ENCODE measurements at regions not wholly inside any gene's neighbourhood (a gene's known extent, or its start where the extent isn't known, plus 50 kb on each side); places are given as distances from the start of the nearest gene placed in this dataset.
"Not testable (repeated sequence)": the region's sequence is repeated elsewhere in the genome, so short reads cannot be mapped to it uniquely, and the experiment has no call there.

DNA sequence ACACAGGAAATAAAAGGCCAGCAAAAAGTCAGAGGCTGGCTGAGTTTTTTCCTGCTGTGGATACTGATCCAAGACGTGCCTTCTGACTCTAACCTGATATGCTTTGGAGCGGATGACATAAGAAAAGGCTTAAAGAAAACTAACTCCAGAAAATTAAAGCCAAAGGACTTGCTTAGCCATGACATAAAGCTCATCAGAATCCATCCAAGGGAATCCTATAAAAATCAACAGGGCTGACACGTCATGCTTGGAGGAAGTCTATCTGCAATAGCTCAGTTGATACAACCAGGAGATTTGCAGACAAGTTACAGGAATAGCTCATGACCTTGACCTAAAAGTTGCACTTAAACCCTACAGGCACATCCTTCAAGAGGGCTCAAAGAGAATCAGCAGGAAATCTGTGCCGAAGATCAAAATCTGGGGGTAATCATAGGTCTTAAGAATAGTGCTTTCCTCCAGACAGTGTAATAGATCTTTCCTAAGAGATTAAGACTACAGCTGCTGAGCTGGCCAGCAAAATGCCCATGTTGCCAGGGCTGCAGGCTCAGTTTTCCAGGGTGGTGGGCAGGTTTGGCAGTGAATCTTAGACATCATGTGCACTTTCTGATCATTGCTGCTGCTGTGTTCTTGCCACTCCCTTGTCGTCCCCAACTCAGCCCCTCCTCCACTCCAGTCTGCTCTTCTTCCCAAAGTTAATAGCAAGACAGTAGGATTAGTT lies 111.5 kb upstream of the SVIL start:
- DNase-seq: no peak

DNA sequence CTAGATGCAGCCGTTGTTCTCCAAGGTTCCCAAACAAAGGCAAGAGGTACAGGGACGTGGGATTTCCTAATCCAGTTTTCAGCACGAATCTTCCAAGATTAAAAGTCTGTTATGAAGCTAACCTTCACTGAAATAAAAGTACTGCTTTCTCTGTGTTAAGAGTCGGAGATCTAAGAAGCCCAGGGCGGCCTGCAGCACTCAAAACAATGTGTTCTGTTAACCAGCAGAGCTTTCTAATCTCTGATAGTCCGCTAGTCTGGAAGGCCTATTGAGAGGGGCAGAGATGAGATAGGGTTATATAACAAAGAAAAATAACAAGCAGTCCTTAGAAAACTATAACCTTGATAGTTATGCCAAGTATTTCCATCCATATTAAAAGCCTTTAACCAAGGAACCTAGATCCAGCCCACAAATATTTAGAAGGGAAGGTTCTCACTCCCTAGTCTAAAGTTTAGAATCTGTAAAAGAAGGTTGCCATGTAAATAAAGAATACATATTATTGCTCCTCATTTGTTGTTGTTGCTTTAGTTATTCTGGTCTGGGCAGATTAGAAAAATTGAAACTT lies 106.3 kb upstream of the SVIL start:
- DNase-seq: no peak

DNA sequence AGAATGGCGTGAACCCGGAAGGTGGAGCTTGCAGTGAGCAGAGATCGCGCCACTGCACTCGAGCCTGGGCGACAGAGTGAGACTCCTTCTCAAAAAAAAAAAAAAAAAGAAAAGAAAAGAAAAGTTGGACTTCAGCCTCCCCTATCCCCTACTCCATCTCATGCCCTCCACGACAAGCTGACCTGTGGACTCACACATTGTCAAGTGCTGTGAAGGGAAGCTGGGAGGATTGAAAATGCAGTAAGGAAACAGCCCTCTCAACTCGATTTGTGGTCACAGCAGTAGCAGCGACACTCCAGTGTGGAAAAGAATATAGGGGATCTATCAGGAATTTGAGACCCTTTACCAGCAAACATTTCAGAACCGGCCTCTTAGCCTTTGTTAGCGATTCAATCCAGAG lies 103.6 kb upstream of the SVIL start:
- DNase-seq: no peak

DNA sequence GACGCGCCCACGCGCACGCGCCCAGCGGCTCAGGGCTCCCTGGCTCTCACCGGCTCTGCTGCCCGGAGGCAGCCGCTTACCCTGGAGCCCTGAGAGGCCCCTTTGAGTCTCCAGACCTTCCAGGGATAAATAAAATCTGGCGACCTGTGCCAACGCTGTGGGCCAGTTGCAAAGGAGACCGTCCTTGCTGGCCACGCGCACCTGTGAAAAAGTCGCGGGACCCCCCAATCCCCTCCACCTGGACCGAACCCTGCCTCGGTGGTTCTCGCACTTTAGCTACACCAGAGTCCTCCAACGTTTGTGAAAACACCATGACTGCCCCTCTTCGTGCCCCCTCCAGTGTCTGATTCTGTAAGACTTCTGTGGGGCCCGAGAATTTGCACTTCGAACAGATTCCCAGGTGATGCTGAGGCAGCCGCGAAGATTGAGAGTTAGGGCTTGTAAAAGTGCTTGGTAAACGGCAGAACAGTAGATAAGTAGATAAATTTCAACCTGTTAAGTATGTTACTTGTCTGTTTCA lies 102.4 kb upstream of the SVIL start:
- peak; percentile 12 to 22 for DNase-seq

DNA sequence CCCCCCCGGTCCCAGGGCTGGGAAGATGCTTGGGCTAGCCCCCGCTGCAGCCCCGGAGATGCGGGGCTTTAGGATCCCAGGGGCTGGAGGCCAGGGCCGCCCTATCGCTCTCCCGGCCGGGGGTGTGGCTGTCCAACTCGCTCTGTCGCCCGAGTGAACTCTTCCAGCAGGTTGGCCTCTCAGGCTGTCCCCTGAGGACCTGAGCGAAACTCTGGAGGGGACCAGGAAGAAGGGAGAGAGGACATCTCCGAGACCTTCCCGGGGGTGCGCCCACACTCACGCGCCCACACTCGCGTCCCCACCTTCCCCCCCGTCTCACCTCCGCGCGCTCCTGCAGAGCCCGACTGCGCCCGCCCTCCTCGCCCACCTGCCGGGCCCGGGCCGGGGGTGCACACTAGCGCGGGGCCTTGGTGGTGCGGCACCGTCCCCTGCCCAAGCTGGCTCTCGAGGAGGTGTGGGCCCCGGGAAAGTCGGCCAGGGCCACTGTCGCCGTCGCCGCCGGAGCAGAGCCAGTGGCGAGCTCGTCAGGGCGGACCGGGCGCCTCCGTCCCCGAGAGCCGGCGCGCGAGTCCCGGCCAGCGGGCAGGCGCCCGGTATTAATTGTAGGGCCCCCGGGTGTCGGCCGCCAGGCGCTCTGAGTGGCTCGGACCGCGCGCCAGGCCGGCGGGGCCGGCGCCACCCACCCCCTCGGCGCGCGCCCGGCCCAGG lies 101.7 kb upstream of the SVIL start:
- DNase-seq: peak; percentile 28 to 37

DNA sequence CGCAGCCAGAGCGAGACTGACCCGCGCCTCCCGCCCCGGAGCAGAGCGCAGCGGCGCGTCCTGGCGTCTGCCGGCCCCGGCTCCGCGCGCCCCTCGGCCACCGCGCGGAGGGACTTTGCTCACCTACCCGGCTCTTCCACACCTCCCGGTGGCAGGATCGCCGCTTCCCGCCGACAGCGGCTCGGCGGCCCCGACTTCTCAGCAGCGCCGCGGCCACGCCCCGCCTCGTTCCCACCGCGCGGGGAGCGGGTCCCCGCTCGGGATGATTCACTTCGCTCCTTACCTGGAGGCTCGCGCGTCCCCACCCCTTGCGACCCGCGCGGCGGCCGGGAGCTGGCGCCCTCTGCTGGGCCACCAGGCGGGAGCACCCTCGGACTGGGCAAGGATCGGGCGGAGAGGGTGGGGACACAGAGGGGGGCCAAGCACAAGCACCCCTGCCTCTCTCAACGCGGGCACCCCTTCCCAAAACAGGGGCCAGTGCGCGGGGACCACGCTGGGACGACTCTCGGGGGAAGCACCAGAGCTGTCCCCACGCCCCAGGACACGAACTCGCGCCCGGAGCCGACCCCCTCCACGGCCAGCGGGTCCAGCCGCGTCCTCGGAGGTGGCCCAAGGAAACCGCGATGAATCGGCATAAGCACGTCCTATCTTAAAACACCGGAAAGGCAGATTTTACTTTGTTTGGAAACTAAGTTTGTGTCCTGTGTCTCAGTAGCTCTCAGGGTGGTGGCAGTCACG lies 101.0 kb upstream of the SVIL start:
- DNase-seq: peak; percentile 84 to 86

DNA sequence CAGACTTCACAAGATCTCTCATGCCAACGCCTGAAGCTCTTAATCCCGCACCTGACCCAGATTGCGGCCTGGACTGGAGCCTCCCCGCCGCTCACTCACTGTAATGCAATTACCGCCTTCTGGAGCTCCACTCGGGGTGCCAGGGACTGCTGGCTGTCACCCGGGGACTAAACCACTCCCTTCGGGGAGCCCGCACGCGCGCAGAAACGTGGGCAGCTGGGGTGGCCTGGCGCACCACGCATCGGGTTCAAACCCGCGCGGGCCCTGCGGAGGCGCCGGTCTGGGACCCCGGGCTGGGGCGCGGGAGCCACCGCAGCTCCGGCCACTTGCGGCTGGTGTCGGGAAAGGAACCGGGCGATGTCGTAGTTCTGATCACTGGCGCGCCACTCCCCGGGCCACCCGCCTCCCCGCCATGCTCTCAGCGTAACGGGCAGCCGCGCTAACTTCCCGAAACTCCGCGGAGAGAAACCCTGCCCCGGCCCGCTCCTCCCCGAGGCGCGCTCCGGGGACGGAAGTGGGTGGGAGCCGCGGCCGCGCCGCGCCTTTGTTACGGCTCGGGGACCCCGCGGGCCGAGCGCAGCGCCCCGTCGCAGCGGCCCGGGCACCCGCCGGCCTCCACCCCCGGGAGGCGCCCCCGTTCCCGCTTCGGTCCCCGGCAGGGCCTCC lies 100.3 kb upstream of the SVIL start:
- peak; percentile 55 to 57 for DNase-seq

DNA sequence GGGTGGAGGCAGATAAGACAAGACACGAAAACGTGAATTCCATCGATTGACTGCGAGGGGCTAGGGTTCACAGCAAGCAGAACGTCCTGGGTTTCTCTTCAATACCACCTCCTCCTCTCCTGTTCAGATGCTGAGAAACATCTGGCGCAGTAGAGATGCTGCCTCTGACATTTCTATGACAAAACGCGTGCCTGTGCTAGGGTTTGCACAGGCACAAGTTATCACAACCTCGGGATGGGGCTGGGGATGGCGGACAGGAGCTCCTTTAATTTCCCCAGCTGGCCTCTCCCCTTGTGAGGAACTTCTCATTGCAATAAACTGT lies 99.8 kb upstream of the SVIL start:
- peak; percentile 2 to 5 for DNase-seq

DNA sequence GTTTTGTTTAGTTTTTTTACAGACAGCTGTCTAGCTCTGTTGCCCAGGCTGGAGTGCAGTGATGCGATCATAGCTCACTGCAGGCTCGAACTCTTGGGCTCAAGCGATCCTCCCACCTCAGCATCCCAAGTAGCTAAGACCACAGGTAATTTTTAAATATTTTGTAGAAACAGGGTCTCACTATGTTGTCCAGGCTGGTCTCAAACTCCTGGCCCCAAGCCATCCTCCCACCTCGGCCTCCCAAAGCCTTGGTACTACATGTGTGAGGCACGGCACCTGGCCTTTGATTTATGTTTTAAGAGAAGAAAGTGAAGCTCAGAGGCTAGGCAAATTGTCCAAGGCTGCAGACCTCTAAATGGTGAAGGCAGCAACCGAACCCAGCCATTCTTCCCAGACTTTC lies 98.6 kb upstream of the SVIL start:
- no peak for DNase-seq

DNA sequence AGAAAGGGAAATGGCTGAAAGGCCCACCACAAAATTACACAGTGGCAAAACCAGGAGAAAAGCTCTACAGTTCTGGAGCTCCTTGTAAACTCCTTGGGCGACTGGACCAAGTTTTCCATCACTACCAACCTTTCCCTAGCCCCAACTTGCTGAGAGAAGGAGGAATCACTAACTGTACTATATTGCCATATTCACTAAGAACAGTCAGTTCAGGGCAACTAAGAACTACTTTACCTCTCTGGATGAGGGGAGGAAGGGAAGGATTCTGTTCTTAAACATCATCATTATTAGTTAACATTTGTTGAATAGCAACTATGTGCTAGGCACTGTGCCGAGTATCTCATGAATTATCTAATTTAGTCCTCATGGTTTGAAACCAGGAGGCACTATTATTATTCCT lies 98.1 kb upstream of the SVIL start:
- DNase-seq: no peak

DNA sequence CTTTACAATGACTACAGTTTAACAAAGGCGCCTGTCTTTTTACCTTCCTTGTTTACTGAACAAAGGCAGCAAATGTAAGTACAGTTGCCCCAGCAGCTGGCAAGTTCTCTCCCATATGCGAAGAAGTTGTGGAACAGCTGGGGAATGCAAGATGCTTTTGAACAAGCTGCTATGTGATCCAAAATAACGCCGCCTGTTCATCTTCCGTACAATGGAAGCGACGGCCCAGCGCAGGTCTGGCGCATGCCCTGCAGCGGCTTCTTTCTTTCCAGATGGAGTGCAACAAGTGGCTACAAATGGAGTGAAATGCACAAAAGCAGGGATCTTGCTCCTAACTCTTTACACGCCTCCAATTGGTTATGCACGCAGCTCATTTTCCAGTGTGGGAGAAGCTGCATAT lies 97.0 kb upstream of the SVIL start:
- DNase-seq: no peak

DNA sequence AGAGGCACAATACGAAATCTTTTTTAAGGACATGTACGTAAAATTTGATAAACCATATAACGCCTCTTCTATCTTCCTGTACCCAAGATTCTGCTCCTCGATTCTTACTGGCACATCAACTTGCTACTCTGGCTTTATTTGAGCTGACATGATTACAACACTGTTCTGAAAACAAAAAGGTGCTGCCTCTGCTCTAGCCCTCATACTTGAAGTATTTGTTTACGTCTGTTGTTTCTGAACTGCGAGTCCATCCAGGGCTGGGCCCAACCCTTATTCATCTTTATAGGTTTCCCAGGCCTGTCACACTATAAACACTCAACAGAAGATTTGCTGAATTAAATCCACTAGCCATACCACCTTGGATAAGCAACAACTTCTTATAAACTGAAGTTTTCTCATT lies 96.2 kb upstream of the SVIL start:
- DNase-seq: no peak

DNA sequence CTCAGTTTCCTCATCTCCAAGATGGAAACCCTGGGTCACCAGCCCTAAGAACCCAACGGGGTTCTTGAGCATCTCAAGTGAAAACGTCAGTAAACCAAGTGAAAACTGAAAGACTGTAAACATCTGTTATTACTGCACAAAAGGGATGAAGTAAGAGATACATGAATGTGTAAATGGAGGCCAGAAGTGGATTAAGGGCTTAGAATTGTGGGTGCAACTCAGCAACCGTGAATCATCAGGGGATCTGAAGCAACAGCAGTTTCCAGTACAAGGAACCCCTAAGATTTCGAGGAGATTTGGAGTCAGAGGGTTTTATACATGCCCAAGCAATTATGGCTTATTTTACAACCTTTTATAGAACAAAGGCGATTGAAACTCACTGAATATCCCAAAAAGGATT lies 95.7 kb upstream of the SVIL start:
- no peak for DNase-seq

DNA sequence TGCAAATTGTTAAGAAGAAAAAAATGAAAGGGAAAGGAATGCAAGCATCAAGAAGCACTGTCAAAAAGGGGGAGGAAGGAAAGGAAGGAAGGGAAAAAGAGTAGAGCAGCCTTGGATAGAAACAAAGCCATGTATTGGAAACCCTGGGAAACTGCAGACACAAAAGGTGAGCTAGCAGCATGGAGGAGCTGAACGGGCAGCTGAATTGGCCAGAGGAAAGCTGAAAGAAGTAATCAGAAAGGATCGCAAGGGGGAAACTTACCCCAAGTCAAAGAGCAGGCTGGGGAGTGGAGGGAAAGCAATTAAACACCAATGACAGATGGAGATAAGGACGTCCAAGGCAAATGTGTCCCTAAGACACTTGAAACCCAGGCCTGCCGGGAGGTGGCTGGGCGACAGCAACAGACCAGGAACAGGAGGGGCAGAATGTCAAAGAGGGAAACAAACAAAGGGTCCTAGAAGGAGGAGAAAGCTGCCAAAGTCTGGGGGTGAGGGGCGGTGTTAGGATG lies 93.8 kb upstream of the SVIL start:
- DNase-seq: no peak

DNA sequence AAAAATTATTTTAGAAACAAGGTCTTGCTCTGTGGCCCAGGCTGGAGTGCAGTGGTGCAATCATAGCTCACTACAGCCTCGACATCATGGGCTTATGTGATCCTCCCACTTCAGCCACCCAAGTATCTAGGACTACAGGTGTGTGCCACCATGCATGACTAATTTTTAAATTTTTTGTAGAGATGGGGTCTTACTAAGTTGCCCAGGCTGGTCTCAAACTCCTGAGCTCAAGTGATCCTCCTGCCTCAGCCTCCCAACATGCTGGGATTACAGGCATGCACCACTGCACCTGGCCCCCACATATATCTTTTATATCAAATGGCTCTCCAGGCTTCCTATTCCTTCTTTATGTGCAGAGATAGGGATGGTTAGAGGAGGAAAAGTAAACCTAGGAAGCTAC lies 91.2 kb upstream of the SVIL start:
- not testable (repeated sequence) for DNase-seq

DNA sequence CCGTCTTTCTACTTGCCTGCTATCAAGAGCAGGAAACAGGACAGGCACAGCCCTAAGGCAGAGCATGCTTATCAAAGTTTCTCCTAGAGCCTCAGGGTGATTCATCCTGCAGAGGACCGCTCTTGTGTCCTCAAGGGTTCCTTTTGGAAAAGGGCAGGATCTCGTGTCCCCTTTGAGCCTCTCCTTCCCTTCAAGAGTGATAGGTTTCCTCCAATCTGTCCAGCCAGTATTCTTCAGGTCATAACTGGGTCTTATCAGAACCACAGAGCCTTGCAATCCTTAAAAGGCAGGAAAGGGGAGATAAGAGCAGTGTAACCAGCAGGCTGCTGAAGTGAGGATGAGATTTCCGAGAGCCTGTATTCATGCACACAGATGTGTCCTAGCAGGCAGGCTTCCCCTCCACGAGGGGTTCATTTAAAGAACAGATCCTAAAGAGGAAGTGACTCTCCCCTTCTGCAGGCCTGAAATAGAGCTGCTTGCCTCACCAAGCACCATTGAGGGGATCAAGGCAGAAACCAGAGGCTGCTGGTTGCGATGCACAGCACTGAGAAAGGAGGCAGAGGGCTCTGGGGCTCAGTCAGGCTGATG lies 90.5 kb upstream of the SVIL start:
- no peak for DNase-seq

DNA sequence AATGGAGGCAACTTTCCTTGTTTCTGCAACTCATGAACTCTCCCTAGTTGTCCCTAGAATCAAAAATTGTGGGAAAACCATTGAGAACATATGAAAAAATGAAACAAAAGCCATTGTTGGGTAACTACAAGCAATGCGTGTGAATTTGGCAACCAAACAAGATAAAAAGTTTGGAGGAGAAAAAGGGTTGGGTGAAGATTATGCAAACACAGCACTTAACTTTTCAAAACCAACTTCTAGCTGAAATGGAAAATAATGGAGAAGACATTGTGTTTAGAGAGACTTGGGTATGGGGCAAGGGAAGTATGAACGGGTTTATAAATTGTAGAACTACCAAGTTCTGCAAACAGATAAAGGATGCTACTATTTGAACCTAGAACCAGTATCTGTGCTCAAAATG lies 89.0 kb upstream of the SVIL start:
- DNase-seq: no peak

DNA sequence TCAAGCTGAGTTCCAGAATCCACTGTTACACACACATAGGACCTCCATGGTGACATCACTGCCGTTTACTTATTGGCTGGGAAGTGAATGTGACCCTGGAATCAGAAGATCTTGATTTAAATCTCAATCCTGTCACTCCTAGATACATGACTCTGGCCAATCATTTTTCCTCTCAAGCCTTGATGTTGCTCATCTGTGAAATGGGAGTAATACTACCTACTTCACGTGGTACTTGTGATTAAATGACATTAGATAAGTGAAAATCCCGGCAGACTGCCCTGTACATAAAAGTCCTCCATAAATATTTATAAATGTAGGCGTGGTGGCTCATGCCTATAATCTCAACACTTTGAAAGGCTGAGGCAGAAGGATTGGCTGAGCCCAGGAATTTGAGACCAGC lies 88.0 kb upstream of the SVIL start:
- DNase-seq: no peak

DNA sequence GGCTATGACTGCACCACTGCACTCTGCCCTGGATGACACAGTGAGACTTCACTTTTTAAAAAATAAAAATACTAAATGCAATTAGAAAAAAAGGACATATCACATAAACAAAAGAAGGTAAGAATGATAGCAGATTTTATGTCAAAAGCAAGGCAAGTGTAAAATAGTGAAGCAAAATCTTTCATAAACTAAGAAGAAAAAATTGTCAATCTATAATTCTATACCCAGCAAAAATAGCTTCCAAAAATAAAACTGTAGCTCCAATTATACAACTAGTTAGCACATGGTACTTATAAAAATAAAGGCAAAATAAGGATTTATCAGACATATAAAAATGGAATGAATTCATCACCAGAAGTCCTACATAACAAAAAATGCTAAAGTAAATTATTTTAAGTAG lies 85.4 kb upstream of the SVIL start:
- DNase-seq: no peak

DNA sequence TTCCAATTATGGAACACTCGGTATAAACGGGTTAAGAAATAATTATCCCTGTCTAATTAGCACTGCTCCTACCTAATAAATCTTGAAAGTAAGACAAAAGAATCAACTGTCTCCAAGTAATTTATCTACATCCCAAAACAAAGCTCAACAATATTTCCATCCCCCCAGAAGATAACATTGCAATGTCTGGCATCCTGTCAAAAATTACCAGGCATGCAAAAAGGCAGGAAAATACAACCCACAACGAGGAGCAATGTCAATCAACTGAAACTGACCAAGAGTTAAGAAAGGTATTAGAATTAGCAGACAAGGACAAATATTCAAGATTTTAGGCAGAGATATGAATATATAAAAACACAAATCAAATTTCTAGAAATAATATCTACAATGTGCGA lies 84.5 kb upstream of the SVIL start:
- DNase-seq: no peak

DNA sequence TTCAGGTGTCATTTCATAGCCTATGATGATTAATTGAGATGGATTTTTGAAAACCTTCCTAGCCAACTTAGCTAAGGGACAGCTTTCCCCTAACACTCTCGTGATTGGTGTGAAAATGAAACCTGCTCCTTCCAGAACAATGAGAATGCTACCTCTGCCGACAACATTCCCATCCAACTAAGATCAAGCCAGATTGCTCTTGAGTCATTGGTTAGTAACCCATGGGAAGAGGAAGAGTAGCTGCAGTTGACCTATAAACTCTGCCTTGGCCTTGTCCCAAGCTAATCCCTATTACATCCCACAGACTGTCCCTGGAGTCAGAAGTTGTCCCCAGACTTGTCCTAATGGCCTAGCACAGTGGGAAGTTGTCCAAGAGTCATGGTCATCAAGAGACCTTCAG lies 80.5 kb upstream of the SVIL start:
- no peak for DNase-seq

DNA sequence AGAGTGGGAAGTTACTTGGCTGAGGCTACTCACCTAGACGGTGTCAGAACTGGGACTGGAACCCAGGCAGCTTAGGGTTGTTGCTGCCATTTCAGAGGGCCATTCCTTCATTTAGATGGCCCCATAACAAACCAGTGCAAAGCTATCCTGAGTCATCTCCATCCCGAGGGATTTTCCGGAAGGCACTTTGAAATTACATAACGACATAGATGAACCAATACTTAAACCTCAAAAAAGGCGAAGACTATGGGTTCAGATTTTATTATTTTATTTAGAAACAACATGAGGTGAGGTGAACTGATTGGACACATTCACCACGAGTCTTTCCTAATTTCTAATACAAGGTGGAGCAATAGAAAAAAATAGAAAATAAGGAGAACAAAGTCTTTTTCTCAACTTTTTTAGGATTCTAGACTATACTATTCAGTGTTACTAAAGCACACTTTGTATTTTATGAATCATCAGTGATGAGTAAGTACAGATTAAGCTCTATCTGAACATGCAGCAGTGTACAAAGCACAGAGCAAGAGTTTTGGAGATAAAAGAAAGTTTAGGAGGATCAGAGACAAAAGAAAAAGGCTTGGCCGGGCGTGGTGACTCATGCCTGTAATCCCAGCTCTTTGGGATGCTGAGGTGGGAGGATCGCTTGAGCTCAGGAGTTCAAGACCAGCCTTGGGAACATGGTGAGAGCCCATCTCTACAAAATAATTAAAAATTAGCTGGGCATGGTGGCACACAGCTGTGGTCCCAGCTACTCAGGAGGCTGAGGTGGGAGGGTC lies 79.5 kb upstream of the SVIL start:
- DNase-seq: no peak

Measured in activated CD4-positive, alpha-beta T cell treated with anti-CD3 and anti-CD28 coated beads for 4 hours (primary cell).